HepG2 (cell line): ENCODE measurements at regions not wholly inside any gene's neighbourhood (a gene's known extent, or its start where the extent isn't known, plus 50 kb on each side); places are given as distances from the start of the nearest gene placed in this dataset.

Experiments
- ATAC-seq: fragments of 200-7000 bp; cut with Tn5 transposase; 3 replicates; pipeline ENCODE4 v1.9.1; 2020; ENCODE audit warnings: mild to moderate bottlenecking, moderate library complexity
- BruUV-seq: library from RNA; stranded (reverse); fragments of 400-500 nt; replicated peaks from 2 replicates; lab custom pipeline; 2021; lab: Mats Ljungman, UMichigan
- CTCF ChIA-PET: fragments of 300-600 bp; formaldehyde crosslinking; extraction: SDS; loops from one replicate; lab custom pipeline; 2021; ENCODE audit warnings: low total read pairs, inconsistent platforms, low intra/inter-chr PET ratio; lab: Yijun Ruan, JAX
- POLR2A ChIA-PET: fragments of 350-600 bp; sonication (Branson Sonifier 250); formaldehyde crosslinking; loops from one replicate; lab custom pipeline; 2020; ENCODE audit warnings: antibody characterized with exemption, inconsistent platforms; lab: Yijun Ruan, JAX
- DNase-seq: peaks from one replicate; pipeline ENCODE4 v3.0.0-alpha.2; 2015; ENCODE audit warnings: low spot score
- FAIRE-seq: peaks from 3 replicates; lab custom pipeline; 2011; peaks lifted over from hg19 to GRCh38; lab: Jason Lieb, UNC
- H2AFZ ChIP-seq: one replicate; pipeline ENCODE4 v1.6.1; 2011; ENCODE audit warnings: low read length, inconsistent platforms
- H3K27ac ChIP-seq: fragments of 300-600 bp; 3 replicates; pipeline ENCODE4 v1.8.0; 2011; ENCODE audit warnings: mixed run types, mild to moderate bottlenecking, mixed read lengths, low read length, inconsistent platforms; ENCODE audit not compliant: insufficient read depth; ENCODE audit errors: extremely low read length
- H3K27me3 ChIP-seq, 2 experiments: fragments of 200-600 bp in 1 of 2; 2 replicates in 1 of 2; 3 replicates in 1 of 2; pipeline versions ENCODE4 v1.6.0 to v1.8.0; 2011; ENCODE audit warnings: low read length in 2 of 2, mild to moderate bottlenecking in 2 of 2, moderate library complexity in 2 of 2, inconsistent platforms in 1 of 2; ENCODE audit not compliant: insufficient read depth in 2 of 2, control insufficient read depth in 1 of 2
- H3K36me3 ChIP-seq, 2 experiments: fragments of 200-600 bp in 1 of 2; replicated peaks in 1 of 2; 2 replicates in 1 of 2; 3 replicates in 1 of 2; pipeline versions ENCODE4 v1.5.1 to v1.8.0; 2011; ENCODE audit warnings: low read length in 2 of 2, inconsistent platforms in 1 of 2; ENCODE audit not compliant: insufficient read depth in 2 of 2, control insufficient read depth in 1 of 2
- H3K4me1 ChIP-seq: 2 replicates; pipeline ENCODE4 v1.5.1; 2012; ENCODE audit warnings: low read length, inconsistent platforms; ENCODE audit not compliant: insufficient read depth
- H3K4me2 ChIP-seq: 2 replicates; pipeline ENCODE4 v1.6.0; 2011; ENCODE audit warnings: low read depth, low read length, inconsistent platforms
- H3K4me3 ChIP-seq, 3 experiments: fragments of 200-600 bp in 1 of 3; sonication (generic), shearing (Covaris generic) in 1 of 3; replicated peaks in 1 of 3; 2 replicates each; pipeline ENCODE4 v1.5.1; 2011 to 2016; ENCODE audit warnings: low read length in 3 of 3, inconsistent platforms in 2 of 3, low read depth in 2 of 3, mild to moderate bottlenecking in 2 of 3, control low read depth in 1 of 3, mixed read lengths in 1 of 3; ENCODE audit not compliant: insufficient read depth in 1 of 3
- H3K79me2 ChIP-seq: one replicate; pipeline ENCODE4 v1.6.1; 2011; ENCODE audit warnings: low read length, inconsistent platforms; ENCODE audit not compliant: insufficient read depth
- H3K9ac ChIP-seq: 2 replicates; pipeline ENCODE4 v1.6.0; 2011; ENCODE audit warnings: mild to moderate bottlenecking, low read depth, low read length, inconsistent platforms; ENCODE audit not compliant: insufficient read depth
- H3K9me3 ChIP-seq: 2 replicates; pipeline ENCODE4 v1.5.1; 2012; ENCODE audit warnings: mild to moderate bottlenecking, low read length
- H4K20me1 ChIP-seq: 2 replicates; pipeline ENCODE4 v1.6.0; 2011; ENCODE audit warnings: inconsistent platforms, mild to moderate bottlenecking, low read length, moderate library complexity; ENCODE audit not compliant: insufficient read depth
- ASH2L ChIP-seq: fragments of 300-600, 200-600 bp; sonication (generic); IDR thresholded peaks from 2 replicates; pipeline ENCODE4 v1.7.0; 2017; ENCODE audit warnings: low read depth, mild to moderate bottlenecking, moderate library complexity, mixed read lengths, low read length; ENCODE audit not compliant: insufficient read length
- CBX1 ChIP-seq: IDR thresholded peaks from one replicate; pipeline ENCODE4 v1.6.1; 2016; ENCODE audit warnings: antibody characterized with exemption, low read depth
- ESRRA ChIP-seq: sonication (generic); formaldehyde crosslinking; IDR thresholded peaks from 2 replicates; pipeline ENCODE4 v1.5.1; 2020; ENCODE audit warnings: mild to moderate bottlenecking, low read depth, missing genetic modification reagents
- FOSL2 ChIP-seq: sonication (generic); formaldehyde crosslinking; IDR thresholded peaks from 2 replicates; pipeline ENCODE4 v1.4.0; 2020; ENCODE audit warnings: missing genetic modification reagents
- MED1 ChIP-seq: sonication (generic); formaldehyde crosslinking; IDR thresholded peaks from 2 replicates; pipeline ENCODE4 v1.4.0; 2020; ENCODE audit warnings: missing genetic modification reagents
- PRPF4 ChIP-seq: fragments of 200-400 bp; formaldehyde crosslinking; IDR thresholded peaks from 2 replicates; pipeline ENCODE4 v1.6.1; 2016; ENCODE audit warnings: low read length, low read depth; ENCODE audit not compliant: poor library complexity, severe bottlenecking
- SKI ChIP-seq: fragments of 450-650 bp; IDR thresholded peaks from one replicate; pipeline ENCODE4 v1.6.1; 2018; ENCODE audit warnings: mild to moderate bottlenecking; ENCODE audit not compliant: partially characterized antibody
- ZFP37 ChIP-seq: sonication (generic); formaldehyde crosslinking; IDR thresholded peaks from 2 replicates; pipeline ENCODE4 v1.4.0; 2020; ENCODE audit warnings: missing genetic modification reagents, borderline replicate concordance
- ZNF607 ChIP-seq: sonication (generic); formaldehyde crosslinking; IDR thresholded peaks from 2 replicates; pipeline ENCODE4 v1.5.1; 2020; ENCODE audit warnings: missing genetic modification reagents, mild to moderate bottlenecking, borderline replicate concordance
- ZNF747 ChIP-seq: sonication (generic); formaldehyde crosslinking; IDR thresholded peaks from 2 replicates; pipeline ENCODE4 v1.8.1; 2023; ENCODE audit warnings: missing genetic modification reagents, mild to moderate bottlenecking, borderline replicate concordance
- ZNF790 ChIP-seq: sonication (generic); formaldehyde crosslinking; IDR thresholded peaks from 2 replicates; pipeline ENCODE4 v1.8.0; 2022; ENCODE audit warnings: missing genetic modification reagents, mild to moderate bottlenecking, borderline replicate concordance
- ZNF891 ChIP-seq: sonication (generic); formaldehyde crosslinking; IDR thresholded peaks from 2 replicates; pipeline ENCODE4 v1.5.0; 2020; ENCODE audit warnings: mild to moderate bottlenecking, missing genetic modification reagents
- WGBS: methylation state at CpG from one replicate; pipeline ENCODE4 v1.1.6; 2017; ENCODE audit warnings: low lambda C conversion rate; 5-methylcytosine and 5-hydroxymethylcytosine counted together
- in situ Hi-C: cut with HindIII; loops from 2 replicates; pipeline ENCODE4 v1.10.0; 2017; ENCODE audit warnings: low pct_unique_long_range_greater_than_20kb; ENCODE audit not compliant: extremely low pct_ligation_motif_present
- intact Hi-C: fragments of 100-400 bp; cut with micrococcal nuclease; formaldehyde crosslinking; loops from one replicate; pipeline ENCODE4 v1.10.0; 2022; ENCODE audit not compliant: unreplicated experiment

DNA sequence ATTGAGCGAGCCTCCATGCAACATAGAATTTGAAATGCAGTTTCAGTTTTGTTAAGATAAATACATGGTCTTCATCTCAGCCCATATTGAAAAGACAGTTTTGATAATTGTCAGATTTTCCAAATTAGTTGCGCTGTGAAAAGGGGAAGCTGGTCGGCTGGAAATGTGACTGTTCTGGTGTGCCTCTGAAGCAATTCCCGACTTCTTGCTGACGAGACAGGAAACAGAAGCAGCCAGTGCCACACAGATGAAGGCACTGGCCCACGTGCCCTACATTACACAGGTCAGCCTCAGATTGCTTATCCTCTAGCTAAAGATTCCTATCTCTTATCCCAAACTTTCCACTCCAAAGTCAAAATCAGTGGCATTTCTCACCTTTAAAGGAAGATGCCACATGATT, 214.1 kb upstream of the TLE4 start:
- intact Hi-C loops: no loop called here
- Histone ChIP-seq H3K36me3 (no peaks in the 10 kb centered on the region), H3K27ac (no peak overlapping the region), H3K4me1 (no peaks in the 10 kb centered on the region), H3K79me2 (no peaks in the 10 kb centered on the region), H4K20me1 (no peaks in the 10 kb centered on the region), H3K27me3 (peaks cover 0 to 5% of the 10 kb centered on the region in 2 experiments; a peak in 1 of 5 replicates), H3K9ac (no peak overlapping the region), H2AFZ (no peak overlapping the region), H3K9me3 (no peaks in the 10 kb centered on the region), H3K4me2 (no peak overlapping the region), H3K4me3 (no peak overlapping the region)
- ChIA-PET CTCF (no interaction called here), POLR2A (no interaction called here)
- FAIRE-seq: no peak
- BruUV-seq: no TSS peak
- no peak for ATAC-seq
- in situ Hi-C loops: no loop called here
- 30% methylated on average over 6 of the region's 6 CpGs for WGBS
- DNase-seq: no peak
- TF ChIP-seq ZNF891: no peak
- TF ChIP-seq MED1 (CRISPR knock-in tag): no peak
- no peak for TF ChIP-seq FOSL2
- TF ChIP-seq ZNF790 (CRISPR knock-in tag): no peak
- TF ChIP-seq ESRRA (CRISPR knock-in tag): no peak
- TF ChIP-seq ASH2L: no peak
- no peak for TF ChIP-seq SKI
- no peak for TF ChIP-seq ZNF747 (CRISPR knock-in tag)
- no peak for TF ChIP-seq ZNF607 (CRISPR knock-in tag)
- TF ChIP-seq ZFP37 (CRISPR knock-in tag): no peak
- no peak for TF ChIP-seq CBX1
- TF ChIP-seq PRPF4: no peak
